ENCODE measurements at regions not wholly inside any gene's neighbourhood (a gene's known extent, or its start where the extent isn't known, plus 50 kb on each side); places are given as distances from the start of the nearest gene placed in this dataset.

- POLR2A ChIA-PET: no interaction called here
- Mint-ChIP-seq H3K4me1 (no peaks in the 10 kb centered on the region), H3K9me3 (no peaks in the 10 kb centered on the region), H3K27me3 (peaks cover 0 to 2% of the 10 kb centered on the region in 2 donors), H3K4me3 (no peak overlapping the region), H3K36me3 (no peaks in the 10 kb centered on the region), H3K27ac (no peak overlapping the region)
- Histone ChIP-seq H3K27me3 (ENCODE audit: insufficient read depth, low read length, poor library complexity, severe bottlenecking) (no peaks in the 10 kb centered on the region), H3K36me3 (ENCODE audit: insufficient read depth, low read length) (no peaks in the 10 kb centered on the region), H3K9me3 (ENCODE audit: low read length) (no peaks in the 10 kb centered on the region), H3K27ac (ENCODE audit: low read depth, low read length) (no peak overlapping the region), H3K4me1 (ENCODE audit: insufficient read depth, low read length) (no peaks in the 10 kb centered on the region), H3K4me3 (ENCODE audit: low read length) (no peak overlapping the region)
- no peak for DNase-seq
- CTCF ChIA-PET: no interaction called here
Measured at GRCh38 chr7:17501441-17502212, 203.2 kb downstream of the AHR start.

- Histone ChIP-seq H3K4me3 (ENCODE audit: low read length) (no peak overlapping the region), H3K4me1 (ENCODE audit: insufficient read depth, low read length) (no peaks in the 10 kb centered on the region), H3K9me3 (ENCODE audit: low read length) (no peaks in the 10 kb centered on the region), H3K27ac (ENCODE audit: low read depth, low read length) (no peak overlapping the region), H3K27me3 (ENCODE audit: insufficient read depth, low read length, poor library complexity, severe bottlenecking) (no peaks in the 10 kb centered on the region), H3K36me3 (ENCODE audit: insufficient read depth, low read length) (no peaks in the 10 kb centered on the region)
- Mint-ChIP-seq H3K27ac (no peak overlapping the region), H3K9me3 (no peaks in the 10 kb centered on the region), H3K4me3 (no peak overlapping the region), H3K36me3 (no peaks in the 10 kb centered on the region), H3K4me1 (no peaks in the 10 kb centered on the region), H3K27me3 (peaks cover 0 to 2% of the 10 kb centered on the region in 2 donors)
- no peak for DNase-seq
- ChIA-PET CTCF (no interaction called here), POLR2A (no interaction called here)
Measured at GRCh38 chr7:17502213-17503060, 204.0 kb downstream of the AHR start.

GRCh38 chr7:17506095-17506494 is 207.6 kb downstream of the AHR start:
- no peaks in the 10 kb centered on the region for H3K36me3 Mint-ChIP-seq
- Histone ChIP-seq H3K36me3 (ENCODE audit: insufficient read depth, low read length) (no peaks in the 10 kb centered on the region), H3K4me1 (ENCODE audit: insufficient read depth, low read length) (no peaks in the 10 kb centered on the region), H3K27ac (ENCODE audit: low read depth, low read length) (no peak overlapping the region), H3K4me3 (ENCODE audit: low read length) (no peak overlapping the region), H3K27me3 (ENCODE audit: insufficient read depth, low read length, poor library complexity, severe bottlenecking) (no peaks in the 10 kb centered on the region), H3K9me3 (ENCODE audit: low read length) (no peaks in the 10 kb centered on the region)
- CTCF ChIA-PET: no interaction called here
- DNase-seq: no peak
- no peak overlapping the region for H3K4me3 Mint-ChIP-seq
- no peaks in the 10 kb centered on the region for H3K27me3 Mint-ChIP-seq
- H3K9me3 Mint-ChIP-seq: peaks cover 0 to 2% (median 0%) of the 10 kb centered on the region in 5 donors
- POLR2A ChIA-PET: no interaction called here
- H3K4me1 Mint-ChIP-seq: peaks cover 0 to 4% (median 0%) of the 10 kb centered on the region in 3 donors
- no peak overlapping the region for H3K27ac Mint-ChIP-seq

GRCh38 chr7:17506596-17506995 is 208.1 kb downstream of the AHR start:
- H3K4me3 ChIP-seq (ENCODE audit: low read length): no peak overlapping the region
- DNase-seq: no peak
- Mint-ChIP-seq H3K36me3 (no peaks in the 10 kb centered on the region), H3K4me1 (peaks cover 0 to 4% (median 0%) of the 10 kb centered on the region in 3 donors), H3K27me3 (no peaks in the 10 kb centered on the region), H3K9me3 (peaks cover 0 to 2% (median 0%) of the 10 kb centered on the region in 5 donors), H3K27ac (no peak overlapping the region), H3K4me3 (no peak overlapping the region)
- no peaks in the 10 kb centered on the region for H3K9me3 ChIP-seq (ENCODE audit: low read length)
- H3K27me3 ChIP-seq (ENCODE audit: insufficient read depth, low read length, poor library complexity, severe bottlenecking): no peaks in the 10 kb centered on the region
- H3K4me1 ChIP-seq (ENCODE audit: insufficient read depth, low read length): no peaks in the 10 kb centered on the region
- H3K27ac ChIP-seq (ENCODE audit: low read depth, low read length): no peak overlapping the region
- ChIA-PET POLR2A (no interaction called here), CTCF (no interaction called here)
- H3K36me3 ChIP-seq (ENCODE audit: insufficient read depth, low read length): no peaks in the 10 kb centered on the region

GRCh38 chr7:17507717-17508116 is 209.3 kb downstream of the AHR start:
- H3K4me3 ChIP-seq (ENCODE audit: low read length): no peak overlapping the region
- no peaks in the 10 kb centered on the region for H3K36me3 ChIP-seq (ENCODE audit: insufficient read depth, low read length)
- H3K27me3 ChIP-seq (ENCODE audit: insufficient read depth, low read length, poor library complexity, severe bottlenecking): no peaks in the 10 kb centered on the region
- no peaks in the 10 kb centered on the region for H3K4me1 ChIP-seq (ENCODE audit: insufficient read depth, low read length)
- Mint-ChIP-seq H3K4me3 (no peak overlapping the region), H3K4me1 (peaks cover 0 to 4% (median 0%) of the 10 kb centered on the region in 3 donors), H3K36me3 (no peaks in the 10 kb centered on the region), H3K27ac (no peak overlapping the region), H3K27me3 (no peaks in the 10 kb centered on the region), H3K9me3 (peaks cover 0 to 2% (median 0%) of the 10 kb centered on the region in 5 donors)
- H3K9me3 ChIP-seq (ENCODE audit: low read length): no peaks in the 10 kb centered on the region
- no peak overlapping the region for H3K27ac ChIP-seq (ENCODE audit: low read depth, low read length)
- ChIA-PET POLR2A (no interaction called here), CTCF (no interaction called here)
- DNase-seq: no peak

- H3K4me3 Mint-ChIP-seq: no peak overlapping the region
- CTCF ChIA-PET: no interaction called here
- Histone ChIP-seq H3K27ac (ENCODE audit: low read depth, low read length) (no peak overlapping the region), H3K4me3 (ENCODE audit: low read length) (no peak overlapping the region), H3K36me3 (ENCODE audit: insufficient read depth, low read length) (no peaks in the 10 kb centered on the region), H3K4me1 (ENCODE audit: insufficient read depth, low read length) (no peaks in the 10 kb centered on the region), H3K27me3 (ENCODE audit: insufficient read depth, low read length, poor library complexity, severe bottlenecking) (no peaks in the 10 kb centered on the region), H3K9me3 (ENCODE audit: low read length) (no peaks in the 10 kb centered on the region)
- DNase-seq: no peak
- peaks cover 0 to 2% (median 0%) of the 10 kb centered on the region in 5 donors for H3K9me3 Mint-ChIP-seq
- peaks cover 2% of the 10 kb centered on the region in 2 donors for H3K27me3 Mint-ChIP-seq
- no peaks in the 10 kb centered on the region for H3K36me3 Mint-ChIP-seq
- POLR2A ChIA-PET: no interaction called here
- peaks cover 0 to 4% (median 0%) of the 10 kb centered on the region in 3 donors for H3K4me1 Mint-ChIP-seq
- no peak overlapping the region for H3K27ac Mint-ChIP-seq
Measured at GRCh38 chr7:17512181-17512675, 213.8 kb downstream of the AHR start.

GRCh38 chr7:17516771-17517170 is 218.3 kb downstream of the AHR start:
- DNase-seq: no peak
- POLR2A ChIA-PET: no interaction called here
- no peak overlapping the region for H3K4me3 Mint-ChIP-seq
- no peak overlapping the region for H3K4me3 ChIP-seq (ENCODE audit: low read length)
- H3K27ac Mint-ChIP-seq: no peak overlapping the region
- no peaks in the 10 kb centered on the region for H3K4me1 ChIP-seq (ENCODE audit: insufficient read depth, low read length)
- no peaks in the 10 kb centered on the region for H3K9me3 ChIP-seq (ENCODE audit: low read length)
- peaks cover 0 to 2% (median 0%) of the 10 kb centered on the region in 5 donors for H3K9me3 Mint-ChIP-seq
- H3K36me3 Mint-ChIP-seq: no peaks in the 10 kb centered on the region
- H3K27ac ChIP-seq (ENCODE audit: low read depth, low read length): no peak overlapping the region
- H3K27me3 ChIP-seq (ENCODE audit: insufficient read depth, low read length, poor library complexity, severe bottlenecking): no peaks in the 10 kb centered on the region
- no peaks in the 10 kb centered on the region for H3K36me3 ChIP-seq (ENCODE audit: insufficient read depth, low read length)
- no peaks in the 10 kb centered on the region for H3K4me1 Mint-ChIP-seq
- CTCF ChIA-PET: no interaction called here
- peaks cover 2 to 4% of the 10 kb centered on the region in 2 donors for H3K27me3 Mint-ChIP-seq

GRCh38 chr7:17520941-17521340 is 222.5 kb downstream of the AHR start:
- Histone ChIP-seq H3K27me3 (ENCODE audit: insufficient read depth, low read length, poor library complexity, severe bottlenecking) (no peaks in the 10 kb centered on the region), H3K9me3 (ENCODE audit: low read length) (no peaks in the 10 kb centered on the region), H3K4me1 (ENCODE audit: insufficient read depth, low read length) (no peaks in the 10 kb centered on the region), H3K27ac (ENCODE audit: low read depth, low read length) (no peak overlapping the region), H3K4me3 (ENCODE audit: low read length) (no peak overlapping the region), H3K36me3 (ENCODE audit: insufficient read depth, low read length) (no peaks in the 10 kb centered on the region)
- POLR2A ChIA-PET: no interaction called here
- CTCF ChIA-PET: no interaction called here
- Mint-ChIP-seq H3K9me3 (peaks cover 0 to 2% (median 0%) of the 10 kb centered on the region in 5 donors), H3K4me3 (no peak overlapping the region), H3K36me3 (no peaks in the 10 kb centered on the region), H3K4me1 (no peaks in the 10 kb centered on the region), H3K27me3 (peaks cover 0 to 4% of the 10 kb centered on the region in 2 donors), H3K27ac (no peak overlapping the region)
- no peak for DNase-seq

Data from CD8-positive, alpha-beta memory T cell (primary cell).